ENCODE measurements at regions not wholly inside any gene's neighbourhood (a gene's known extent, or its start where the extent isn't known, plus 50 kb on each side); places are given as distances from the start of the nearest gene placed in this dataset.

DNA sequence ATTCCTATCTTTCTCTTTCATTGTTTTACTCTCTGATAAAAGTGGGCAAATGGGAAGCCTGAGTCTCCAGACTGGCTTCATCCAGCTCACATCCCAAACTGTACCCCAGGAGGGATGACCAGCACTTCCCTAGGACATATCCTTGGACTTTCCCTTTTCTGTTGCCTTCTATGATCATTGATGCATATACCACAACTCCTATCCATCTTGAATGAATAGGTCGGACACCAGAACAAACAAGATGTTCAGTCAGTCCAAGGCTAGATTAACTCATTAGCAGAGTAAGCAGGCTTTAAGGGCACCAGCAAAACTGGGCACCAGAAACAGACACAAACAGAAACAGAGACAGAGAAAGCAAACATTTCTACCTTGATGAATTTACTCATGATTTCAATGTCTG, 159.1 kb upstream of the RGMB start:
- no peak overlapping the region for H3K4me3 Mint-ChIP-seq
- no peak for DNase-seq
- no peak overlapping the region for H3K27ac Mint-ChIP-seq
- no peak for ATAC-seq
- H3K36me3 Mint-ChIP-seq = no peaks in the 10 kb centered on the region
- CTCF ChIA-PET = no interaction called here
- H3K9me3 Mint-ChIP-seq (ENCODE audit: low read depth) = no peaks in the 10 kb centered on the region
- H3K4me1 Mint-ChIP-seq = no peaks in the 10 kb centered on the region
- H3K27me3 Mint-ChIP-seq = no peaks in the 10 kb centered on the region

DNA sequence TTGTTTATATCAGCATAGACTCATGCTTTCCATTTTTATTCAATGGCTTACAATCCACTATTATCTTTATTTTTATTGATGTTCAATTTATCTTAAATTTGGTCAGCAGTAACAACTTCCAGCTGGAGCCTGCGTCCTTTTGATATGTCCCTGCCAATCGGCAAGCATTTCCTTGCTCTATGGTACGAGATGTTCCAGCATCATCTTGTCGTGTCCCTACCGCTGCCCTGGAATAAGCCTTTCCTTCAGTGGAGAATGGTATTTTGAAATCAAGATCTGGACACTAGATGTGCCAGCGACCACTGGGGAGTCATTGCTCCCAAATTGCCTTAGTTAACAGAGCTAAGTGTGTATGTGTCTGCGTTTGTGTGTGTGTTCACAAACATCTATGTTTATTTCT, 151.6 kb upstream of the RGMB start:
- Mint-ChIP-seq H3K4me3 (no peak overlapping the region), H3K36me3 (no peaks in the 10 kb centered on the region), H3K4me1 (no peaks in the 10 kb centered on the region), H3K27ac (no peak overlapping the region), H3K9me3 (ENCODE audit: low read depth) (no peaks in the 10 kb centered on the region), H3K27me3 (no peaks in the 10 kb centered on the region)
- ATAC-seq (no peak), DNase-seq (no peak)
- CTCF ChIA-PET = no interaction called here

DNA sequence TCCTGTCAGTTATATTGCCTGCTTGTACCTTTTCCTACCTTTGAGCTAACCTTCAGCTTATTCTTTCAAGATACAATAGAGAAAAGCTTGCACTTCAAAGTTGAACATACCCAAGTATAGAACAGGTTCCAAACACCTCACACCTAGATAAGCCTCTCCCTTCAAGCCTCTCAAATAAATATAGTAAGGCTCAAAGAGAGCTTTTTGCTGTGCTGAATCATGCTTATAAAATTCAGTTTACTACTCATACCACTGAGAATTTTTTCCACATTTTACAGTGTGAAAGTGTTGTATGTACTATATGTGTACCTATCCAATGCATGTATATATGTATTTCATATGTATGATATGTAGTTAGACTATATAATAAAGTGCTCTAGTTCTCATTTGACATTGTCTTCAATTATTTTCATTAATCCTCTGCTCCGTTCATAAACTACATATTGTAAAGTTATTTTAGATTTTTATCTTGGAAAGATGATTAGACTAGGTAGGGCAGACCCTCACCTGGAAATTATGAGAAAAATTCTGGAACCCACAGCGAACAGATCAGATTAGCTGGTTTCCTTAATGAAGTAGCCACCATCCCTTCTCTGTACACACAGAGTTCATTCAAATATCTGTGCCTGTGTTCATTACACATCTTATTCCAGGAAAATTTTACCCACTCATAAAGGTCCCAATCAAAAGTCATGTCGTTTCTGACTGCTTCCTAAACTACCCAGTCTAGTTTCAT, 149.2 kb upstream of the RGMB start:
- CTCF ChIA-PET = interaction anchor here (0.7 kb wide), 1 partner anchor 1419 kb away, joined by 3 read pairs; no protein-coding TSS in a partner anchor
- no peaks in the 10 kb centered on the region for H3K27me3 Mint-ChIP-seq
- no peak overlapping the region for H3K27ac Mint-ChIP-seq
- DNase-seq (no peak), ATAC-seq (no peak)
- no peaks in the 10 kb centered on the region for H3K36me3 Mint-ChIP-seq
- no peak overlapping the region for H3K4me3 Mint-ChIP-seq
- no peaks in the 10 kb centered on the region for H3K4me1 Mint-ChIP-seq
- no peaks in the 10 kb centered on the region for H3K9me3 Mint-ChIP-seq (ENCODE audit: low read depth)

DNA sequence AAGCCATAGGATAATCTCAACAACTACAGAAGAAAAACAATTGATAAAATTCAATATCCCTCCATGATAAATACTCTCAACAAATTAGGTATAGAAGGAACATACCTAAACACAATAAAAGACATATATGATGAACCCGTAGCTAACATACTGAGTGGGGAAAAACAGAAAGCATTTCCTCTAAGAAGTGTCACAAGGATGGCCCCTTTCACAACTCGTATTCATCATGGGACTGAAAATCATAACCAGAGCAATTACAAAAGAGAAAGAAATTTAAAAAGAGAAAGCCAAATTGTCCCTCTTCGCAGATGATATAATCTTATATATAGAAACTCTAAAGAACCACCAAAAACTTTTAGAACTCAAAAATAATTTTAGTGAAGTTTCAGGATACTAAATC, 146.3 kb upstream of the RGMB start:
- ATAC-seq (no peak), DNase-seq (no peak)
- no peaks in the 10 kb centered on the region for H3K36me3 Mint-ChIP-seq
- H3K27me3 Mint-ChIP-seq = no peaks in the 10 kb centered on the region
- H3K4me3 Mint-ChIP-seq = no peak overlapping the region
- H3K4me1 Mint-ChIP-seq = no peaks in the 10 kb centered on the region
- no peak overlapping the region for H3K27ac Mint-ChIP-seq
- H3K9me3 Mint-ChIP-seq (ENCODE audit: low read depth) = no peaks in the 10 kb centered on the region
- CTCF ChIA-PET = no interaction called here

DNA sequence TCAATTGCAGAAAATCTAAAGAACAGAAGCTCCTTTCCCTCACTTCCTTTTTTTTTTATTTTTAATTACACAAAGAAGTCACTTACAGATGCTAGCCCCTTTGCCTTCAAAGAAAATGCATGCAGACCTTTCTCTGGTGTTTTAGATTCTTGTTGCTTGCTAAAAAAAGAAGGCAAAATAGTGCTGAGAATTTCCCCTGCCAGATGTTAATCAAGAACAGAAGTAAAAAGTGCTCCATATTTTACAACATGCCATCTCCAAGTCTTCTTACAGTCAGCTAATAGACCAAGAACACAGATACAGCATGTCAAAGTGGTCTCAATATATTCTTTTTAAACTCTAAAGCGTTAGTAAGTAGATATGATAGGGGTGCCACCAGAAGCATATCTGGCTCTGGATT, 142.8 kb upstream of the RGMB start:
- no peaks in the 10 kb centered on the region for H3K9me3 Mint-ChIP-seq (ENCODE audit: low read depth)
- CTCF ChIA-PET = no interaction called here
- no peak overlapping the region for H3K4me3 Mint-ChIP-seq
- no peak for DNase-seq
- no peaks in the 10 kb centered on the region for H3K4me1 Mint-ChIP-seq
- no peaks in the 10 kb centered on the region for H3K36me3 Mint-ChIP-seq
- no peak for ATAC-seq
- no peak overlapping the region for H3K27ac Mint-ChIP-seq
- H3K27me3 Mint-ChIP-seq = no peaks in the 10 kb centered on the region

DNA sequence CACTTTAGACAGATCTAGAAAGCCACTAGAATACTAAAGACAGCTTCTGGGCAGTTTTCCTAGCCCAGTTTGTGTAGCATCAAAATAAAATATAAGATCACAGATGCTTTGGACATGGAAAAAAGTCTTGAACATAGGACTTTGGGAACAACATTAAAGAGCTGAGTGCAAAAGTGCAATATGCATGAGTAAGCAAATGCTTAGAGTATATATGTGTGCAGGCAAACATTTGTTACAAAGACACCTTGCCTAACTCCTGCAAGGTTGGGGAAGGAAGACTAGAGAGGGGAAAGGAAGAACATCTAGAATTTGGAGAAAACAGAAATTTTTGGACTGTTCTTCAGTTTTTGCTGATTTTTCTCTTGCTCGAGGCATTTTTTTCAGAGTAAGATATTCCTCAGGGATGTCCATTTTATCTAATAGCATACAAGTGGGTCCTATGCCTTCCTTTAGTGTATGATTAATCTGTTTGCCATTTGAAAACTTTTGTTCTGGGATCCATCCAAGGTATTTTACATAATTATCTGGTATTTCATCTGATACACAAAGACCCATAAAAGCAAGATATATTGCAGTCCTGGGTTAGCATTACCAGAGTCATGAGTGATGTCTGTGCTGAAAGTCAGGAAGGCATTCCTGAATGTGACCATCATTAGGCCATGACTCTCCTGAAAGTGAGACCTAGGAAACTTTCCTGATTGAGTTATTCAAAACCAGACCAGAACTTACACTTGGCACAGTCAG, 142.0 kb upstream of the RGMB start:
- Mint-ChIP-seq H3K4me1 (no peaks in the 10 kb centered on the region), H3K9me3 (ENCODE audit: low read depth) (no peaks in the 10 kb centered on the region), H3K27ac (no peak overlapping the region), H3K4me3 (no peak overlapping the region), H3K36me3 (no peaks in the 10 kb centered on the region), H3K27me3 (no peaks in the 10 kb centered on the region)
- DNase-seq (no peak), ATAC-seq (no peak)
- CTCF ChIA-PET = no interaction called here

DNA sequence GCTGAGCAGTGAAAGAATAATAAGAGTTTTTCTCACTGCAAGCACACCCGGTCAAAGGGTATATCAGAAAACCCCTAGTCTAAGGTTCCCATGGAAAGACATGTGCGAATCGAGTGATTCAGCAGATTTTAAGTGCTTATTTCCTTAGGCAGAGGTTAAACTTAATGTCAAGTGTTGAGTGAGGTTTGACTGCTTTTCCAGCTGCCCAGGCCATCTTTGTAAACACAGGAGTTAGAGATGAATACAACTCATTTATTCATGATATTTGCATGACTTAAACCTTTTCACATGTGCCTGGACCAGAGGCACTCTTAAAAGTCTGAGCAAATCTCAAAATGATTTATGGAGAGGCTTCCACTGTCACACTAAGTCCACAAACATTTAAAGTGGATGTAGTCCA, 137.8 kb upstream of the RGMB start:
- no peaks in the 10 kb centered on the region for H3K4me1 Mint-ChIP-seq
- ATAC-seq = no peak
- no peak for DNase-seq
- H3K9me3 Mint-ChIP-seq (ENCODE audit: low read depth) = no peaks in the 10 kb centered on the region
- H3K4me3 Mint-ChIP-seq = no peak overlapping the region
- H3K36me3 Mint-ChIP-seq = no peaks in the 10 kb centered on the region
- no peaks in the 10 kb centered on the region for H3K27me3 Mint-ChIP-seq
- CTCF ChIA-PET = no interaction called here
- H3K27ac Mint-ChIP-seq = no peak overlapping the region

DNA sequence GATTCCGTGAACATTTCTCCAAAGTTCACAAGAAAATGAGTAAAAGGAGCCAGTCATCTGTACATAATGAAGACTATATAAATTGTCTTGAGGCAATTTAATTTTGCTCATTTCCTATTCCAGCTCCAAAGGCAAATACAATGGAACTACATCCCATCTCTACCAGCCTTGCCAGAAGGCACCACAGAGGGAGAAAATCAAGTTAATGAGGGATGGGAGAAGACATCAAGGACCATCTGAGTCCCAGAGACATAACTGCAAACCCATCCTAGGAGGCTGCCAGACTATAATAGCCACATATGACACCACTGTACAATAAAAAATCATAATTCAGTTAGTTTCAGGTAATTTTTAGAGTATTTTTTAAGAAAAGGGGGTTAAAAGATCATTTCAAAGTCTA, 136.3 kb upstream of the RGMB start:
- DNase-seq = no peak
- no peaks in the 10 kb centered on the region for H3K9me3 Mint-ChIP-seq (ENCODE audit: low read depth)
- H3K4me3 Mint-ChIP-seq = no peak overlapping the region
- no peaks in the 10 kb centered on the region for H3K36me3 Mint-ChIP-seq
- no peaks in the 10 kb centered on the region for H3K27me3 Mint-ChIP-seq
- no peaks in the 10 kb centered on the region for H3K4me1 Mint-ChIP-seq
- no peak overlapping the region for H3K27ac Mint-ChIP-seq
- no peak for ATAC-seq
- CTCF ChIA-PET = no interaction called here

DNA sequence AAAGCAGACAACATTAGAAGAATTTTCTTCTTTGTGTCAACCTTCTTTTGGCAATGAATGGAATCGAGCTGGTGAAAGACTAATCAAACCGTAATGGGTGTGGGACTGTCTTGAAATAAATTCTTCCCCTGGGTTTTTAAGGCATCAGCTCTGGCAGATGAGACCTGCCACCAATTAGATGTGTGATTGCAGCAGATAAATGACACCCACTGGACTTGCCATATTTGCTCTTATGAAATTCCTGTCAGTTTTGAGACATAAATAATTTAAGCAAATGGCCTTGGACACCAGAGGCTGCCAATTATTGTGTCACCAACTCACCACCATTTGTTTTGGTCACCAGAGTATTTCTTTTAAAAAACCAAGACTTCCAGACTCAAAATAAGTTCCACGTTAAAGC, 135.9 kb upstream of the RGMB start:
- ATAC-seq = no peak
- CTCF ChIA-PET = no interaction called here
- H3K27ac Mint-ChIP-seq = no peak overlapping the region
- no peak overlapping the region for H3K4me3 Mint-ChIP-seq
- no peaks in the 10 kb centered on the region for H3K27me3 Mint-ChIP-seq
- DNase-seq = no peak
- H3K9me3 Mint-ChIP-seq (ENCODE audit: low read depth) = no peaks in the 10 kb centered on the region
- H3K4me1 Mint-ChIP-seq = no peaks in the 10 kb centered on the region
- H3K36me3 Mint-ChIP-seq = no peaks in the 10 kb centered on the region

DNA sequence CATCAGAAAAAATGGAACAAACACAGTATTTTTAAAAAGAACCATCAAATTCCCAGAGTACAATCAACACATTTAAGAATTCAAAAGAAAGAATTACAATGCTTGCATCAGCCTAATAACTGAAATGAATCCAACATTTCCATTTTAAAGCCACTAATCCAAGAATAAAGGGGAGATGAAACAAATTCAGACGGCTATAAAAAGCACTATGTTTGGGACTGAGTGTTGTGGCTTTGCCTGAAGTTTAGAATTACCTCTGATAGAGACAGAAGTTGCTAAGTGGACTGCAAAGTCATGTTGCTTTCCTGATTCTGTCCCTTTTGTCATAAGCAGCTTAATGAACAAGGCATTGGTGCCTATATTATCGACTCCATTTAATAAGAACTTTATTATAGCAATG, 135.4 kb upstream of the RGMB start:
- no peaks in the 10 kb centered on the region for H3K4me1 Mint-ChIP-seq

DNA sequence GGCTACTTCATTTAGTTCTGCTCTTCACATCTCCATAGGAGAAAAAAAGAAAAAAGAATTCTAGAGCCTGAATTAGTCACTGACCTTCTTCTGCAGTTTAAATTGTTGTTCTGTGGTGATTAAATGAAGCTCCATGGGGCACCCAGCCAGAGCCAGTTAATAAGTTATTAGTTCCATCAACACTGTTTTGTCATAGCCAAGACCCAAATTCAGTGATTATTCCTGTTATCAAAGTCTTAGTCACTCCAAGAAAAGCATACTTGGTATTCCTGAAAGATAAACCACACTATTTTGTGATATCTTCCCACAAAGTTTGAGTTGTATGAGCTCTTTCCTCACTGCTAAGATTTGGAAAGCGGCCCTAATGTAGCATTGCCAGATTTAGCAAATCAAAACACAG, 134.8 kb upstream of the RGMB start:
- H3K4me1 Mint-ChIP-seq = no peaks in the 10 kb centered on the region
- DNase-seq (no peak), ATAC-seq (no peak)
- no peaks in the 10 kb centered on the region for H3K27me3 Mint-ChIP-seq
- CTCF ChIA-PET = no interaction called here
- H3K9me3 Mint-ChIP-seq (ENCODE audit: low read depth) = no peaks in the 10 kb centered on the region
- no peak overlapping the region for H3K27ac Mint-ChIP-seq
- H3K4me3 Mint-ChIP-seq = no peak overlapping the region
- no peaks in the 10 kb centered on the region for H3K36me3 Mint-ChIP-seq

More for the DNA sequence above, 135.4 kb upstream of the RGMB start:
- H3K36me3 Mint-ChIP-seq = no peaks in the 10 kb centered on the region
- no peak for ATAC-seq
- no peaks in the 10 kb centered on the region for H3K27me3 Mint-ChIP-seq
- H3K27ac Mint-ChIP-seq = no peak overlapping the region
- H3K9me3 Mint-ChIP-seq (ENCODE audit: low read depth) = no peaks in the 10 kb centered on the region
- DNase-seq = no peak
- CTCF ChIA-PET = no interaction called here
- H3K4me3 Mint-ChIP-seq = no peak overlapping the region

DNA sequence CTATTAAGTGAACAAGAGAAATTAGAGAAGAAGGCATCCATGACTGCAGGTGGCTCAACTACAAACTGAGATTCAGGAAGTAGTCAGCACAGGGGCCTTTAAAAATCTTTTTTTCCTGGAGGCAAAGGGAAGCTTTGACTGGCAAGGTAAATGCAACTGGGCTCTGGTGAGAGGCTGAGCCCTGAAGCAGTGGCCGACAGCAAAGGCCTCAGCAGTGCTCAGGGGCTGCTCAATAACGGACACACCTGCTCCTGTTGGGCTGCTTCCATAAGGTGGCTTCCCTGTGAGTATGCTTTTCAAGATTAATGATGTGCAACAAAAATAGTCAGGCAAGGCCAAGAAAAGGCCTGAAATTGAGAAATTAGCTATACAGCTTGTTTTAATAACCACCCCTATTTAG, 134.2 kb upstream of the RGMB start:
- CTCF ChIA-PET = no interaction called here
- no peak overlapping the region for H3K27ac Mint-ChIP-seq
- H3K36me3 Mint-ChIP-seq = no peaks in the 10 kb centered on the region
- H3K4me1 Mint-ChIP-seq = no peaks in the 10 kb centered on the region
- no peak for ATAC-seq
- H3K4me3 Mint-ChIP-seq = no peak overlapping the region
- H3K27me3 Mint-ChIP-seq = no peaks in the 10 kb centered on the region
- no peak for DNase-seq
- no peaks in the 10 kb centered on the region for H3K9me3 Mint-ChIP-seq (ENCODE audit: low read depth)

DNA sequence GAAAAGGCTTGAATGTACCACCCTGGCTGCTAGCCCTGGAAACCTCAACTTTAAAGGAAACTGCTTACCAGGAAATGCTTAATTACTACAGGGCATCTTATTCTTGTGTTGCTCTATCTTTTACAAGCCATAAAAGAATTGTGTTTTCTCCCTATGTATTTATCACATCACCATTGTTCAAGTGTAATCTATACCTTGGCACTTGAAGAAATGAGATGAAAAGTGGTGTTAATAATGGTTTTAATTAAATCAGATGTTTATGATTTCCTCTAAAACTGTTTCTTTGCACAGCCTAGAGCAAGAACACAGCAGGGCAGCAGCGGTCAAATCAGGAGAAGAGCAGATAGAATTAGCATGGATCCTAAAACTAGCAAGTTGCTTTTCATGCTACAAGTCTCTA, 131.8 kb upstream of the RGMB start:
- no peak overlapping the region for H3K4me3 Mint-ChIP-seq
- CTCF ChIA-PET = no interaction called here
- DNase-seq (no peak), ATAC-seq (no peak)
- H3K4me1 Mint-ChIP-seq = no peaks in the 10 kb centered on the region
- no peaks in the 10 kb centered on the region for H3K36me3 Mint-ChIP-seq
- no peak overlapping the region for H3K27ac Mint-ChIP-seq
- H3K9me3 Mint-ChIP-seq (ENCODE audit: low read depth) = no peaks in the 10 kb centered on the region
- no peaks in the 10 kb centered on the region for H3K27me3 Mint-ChIP-seq

DNA sequence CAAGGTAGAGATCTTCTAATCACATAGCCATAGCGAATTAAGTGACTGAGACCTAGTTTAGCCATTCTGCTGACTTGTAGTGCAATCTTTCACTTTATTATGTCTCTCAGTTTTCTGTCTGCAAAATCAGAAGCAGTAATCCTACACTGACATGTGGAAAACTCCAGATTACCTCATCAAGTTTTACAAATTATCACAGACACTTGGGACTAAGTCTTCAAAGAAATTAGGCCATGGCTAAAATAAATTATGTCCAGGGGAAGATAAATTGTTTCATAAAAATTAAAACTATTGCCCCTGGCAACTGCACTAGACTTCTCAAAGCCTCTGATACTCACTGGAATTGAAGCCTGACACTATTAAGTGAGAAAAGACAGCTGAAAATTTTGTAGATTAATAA, 129.9 kb upstream of the RGMB start:
- Mint-ChIP-seq H3K27ac (no peak overlapping the region), H3K4me1 (no peaks in the 10 kb centered on the region), H3K36me3 (no peaks in the 10 kb centered on the region), H3K4me3 (no peak overlapping the region), H3K27me3 (no peaks in the 10 kb centered on the region), H3K9me3 (ENCODE audit: low read depth) (no peaks in the 10 kb centered on the region)
- no peak for ATAC-seq
- CTCF ChIA-PET = no interaction called here
- DNase-seq = no peak

All from activated CD8-positive, alpha-beta memory T cell treated with anti-CD3 and anti-CD28 coated beads, Interleukin-2, amount 10 ng/mL, durations not matched to agents 7 days and 5 days (primary cell).